D721Med (cell line): ENCODE measurements at regions not wholly inside any gene's neighbourhood (a gene's known extent, or its start where the extent isn't known, plus 50 kb on each side); places are given as distances from the start of the nearest gene placed in this dataset.

Source experiments
- DNase-seq: peaks from one replicate; pipeline ENCODE4 v3.0.0; 2011; ENCODE audit warnings: low spot score; ENCODE audit not compliant: insufficient read length
- FAIRE-seq: peaks from 2 replicates; lab custom pipeline; 2011; peaks lifted over from hg19 to GRCh38; lab: Jason Lieb, UNC
- TF ChIP-seq, protein P1 (sequence below): IDR thresholded peaks from 2 replicates; pipeline ENCODE4 v1.5.1; 2012; ENCODE audit warnings: mild to moderate bottlenecking, control low read depth; ENCODE audit not compliant: insufficient read depth; ENCODE audit errors: missing control alignments

- TF ChIP-seq, protein P1, sequence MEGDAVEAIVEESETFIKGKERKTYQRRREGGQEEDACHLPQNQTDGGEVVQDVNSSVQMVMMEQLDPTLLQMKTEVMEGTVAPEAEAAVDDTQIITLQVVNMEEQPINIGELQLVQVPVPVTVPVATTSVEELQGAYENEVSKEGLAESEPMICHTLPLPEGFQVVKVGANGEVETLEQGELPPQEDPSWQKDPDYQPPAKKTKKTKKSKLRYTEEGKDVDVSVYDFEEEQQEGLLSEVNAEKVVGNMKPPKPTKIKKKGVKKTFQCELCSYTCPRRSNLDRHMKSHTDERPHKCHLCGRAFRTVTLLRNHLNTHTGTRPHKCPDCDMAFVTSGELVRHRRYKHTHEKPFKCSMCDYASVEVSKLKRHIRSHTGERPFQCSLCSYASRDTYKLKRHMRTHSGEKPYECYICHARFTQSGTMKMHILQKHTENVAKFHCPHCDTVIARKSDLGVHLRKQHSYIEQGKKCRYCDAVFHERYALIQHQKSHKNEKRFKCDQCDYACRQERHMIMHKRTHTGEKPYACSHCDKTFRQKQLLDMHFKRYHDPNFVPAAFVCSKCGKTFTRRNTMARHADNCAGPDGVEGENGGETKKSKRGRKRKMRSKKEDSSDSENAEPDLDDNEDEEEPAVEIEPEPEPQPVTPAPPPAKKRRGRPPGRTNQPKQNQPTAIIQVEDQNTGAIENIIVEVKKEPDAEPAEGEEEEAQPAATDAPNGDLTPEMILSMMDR = no peak
- FAIRE-seq (peak; percentile 79), DNase-seq (no peak)
These were observed 66.4 kb upstream of the OTOGL start for GRCh38 chr12:80032946-80033345.

GRCh38 chr12:80031229-80031628 lies 68.1 kb upstream of the OTOGL start:
- TF ChIP-seq, protein P1 = no peak
- FAIRE-seq = no peak
- DNase-seq = no peak

- TF ChIP-seq, protein P1 = no peak
- FAIRE-seq (no peak), DNase-seq (no peak)
These were observed 73.7 kb upstream of the OTOGL start for GRCh38 chr12:80025638-80026037.

DNA sequence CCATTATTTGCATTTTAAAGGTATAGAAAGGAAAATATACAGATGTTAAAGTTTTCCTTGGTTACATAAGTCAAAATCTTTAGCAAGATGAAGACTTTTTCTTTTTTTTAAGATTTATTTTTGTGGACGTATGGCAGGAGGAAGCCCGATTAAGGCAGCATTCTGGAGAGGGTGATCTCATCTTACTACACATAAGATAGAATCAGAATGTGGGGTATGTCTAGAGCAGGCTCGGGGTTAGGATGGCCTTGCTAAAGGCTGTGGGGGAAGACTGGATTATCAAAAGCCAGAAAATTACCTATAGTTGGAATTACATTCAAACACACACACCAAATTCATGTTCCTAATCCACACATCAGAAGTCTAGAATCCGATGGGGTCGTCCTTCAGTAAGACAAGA lies 79.6 kb upstream of the OTOGL start:
- no peak for FAIRE-seq
- DNase-seq = no peak
- TF ChIP-seq, protein P1 = no peak

GRCh38 chr12:80018119-80018518 lies 81.2 kb upstream of the OTOGL start:
- DNase-seq = no peak
- TF ChIP-seq, protein P1 = no peak
- FAIRE-seq = no peak

DNA sequence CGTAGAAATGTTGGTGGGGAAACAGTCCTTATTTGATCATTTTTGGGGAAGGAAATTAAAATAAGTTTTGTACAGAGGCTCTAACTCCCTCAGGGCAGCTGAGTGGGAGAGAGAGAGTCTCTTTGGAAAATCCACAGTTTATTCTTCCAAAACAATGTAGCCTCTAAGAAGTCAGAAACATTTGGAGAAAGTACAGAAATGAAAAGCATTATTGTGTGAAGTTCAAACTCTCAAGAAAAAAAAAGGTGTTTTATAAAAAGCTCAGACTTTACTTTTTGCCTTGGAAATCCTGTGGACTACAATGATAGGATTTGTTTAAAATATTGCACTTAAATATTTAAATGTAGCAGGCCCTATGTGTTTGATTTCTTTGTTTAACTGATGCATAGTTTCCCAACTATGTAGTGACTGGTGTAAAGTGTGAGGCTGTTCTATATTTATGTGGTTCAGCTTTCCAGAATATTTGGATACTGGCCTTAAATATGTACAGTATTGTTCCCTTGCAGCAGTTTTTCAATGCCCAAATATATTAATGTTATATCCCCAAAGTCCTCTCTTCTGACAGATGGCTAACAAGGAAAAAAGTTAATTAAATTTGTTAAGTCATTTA lies 82.0 kb upstream of the OTOGL start:
- DNase-seq (no peak), FAIRE-seq (no peak)
- TF ChIP-seq, protein P1 = no peak

DNA sequence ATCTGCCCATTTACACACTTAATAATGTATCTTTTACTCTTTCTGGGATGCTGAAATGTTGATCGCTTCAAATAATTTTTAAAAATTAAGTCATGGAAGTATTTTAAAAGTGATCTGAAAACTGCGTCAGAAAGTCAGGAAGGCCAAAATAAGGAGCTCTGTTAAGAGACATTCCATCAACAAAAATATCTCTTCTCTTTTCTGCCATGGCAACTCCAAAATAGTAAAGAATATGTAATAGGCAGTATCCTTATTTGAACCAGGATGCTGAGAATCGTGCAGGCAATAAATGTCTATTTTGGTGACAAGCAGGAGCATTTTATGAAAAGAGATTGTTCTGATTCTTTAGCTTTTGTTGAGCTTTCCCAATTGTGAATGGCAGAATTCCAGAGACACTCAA lies 81.8 kb upstream of the PPP1R12A start:
- FAIRE-seq (no peak), DNase-seq (no peak)
- TF ChIP-seq, protein P1 = no peak
